Panc1 (cell line): ENCODE measurements at regions not wholly inside any gene's neighbourhood (a gene's known extent, or its start where the extent isn't known, plus 50 kb on each side); places are given as distances from the start of the nearest gene placed in this dataset.
"Not testable (repeated sequence)": the region's sequence is repeated elsewhere in the genome, so short reads cannot be mapped to it uniquely, and the experiment has no call there.

ENCODE experiments used
- ATAC-seq: fragments of 200-7000 bp; cut with Tn5 transposase; 2 replicates; pipeline ENCODE4 v1.9.1; 2020; ENCODE audit warnings: mild to moderate bottlenecking, moderate library complexity
- BruUV-seq: library from RNA; stranded (reverse); fragments of 400-500 nt; replicated peaks from 2 replicates; lab custom pipeline; 2021; lab: Mats Ljungman, UMichigan
- CTCF ChIA-PET: fragments of 300-600 bp; sonication (Branson Sonifier 250); formaldehyde crosslinking; loops from one replicate; lab custom pipeline; 2022; ENCODE audit warnings: antibody characterized with exemption; lab: Charles Lee
- POLR2A ChIA-PET: fragments of 300-600 bp; sonication (Branson Sonifier 250); formaldehyde crosslinking; loops from one replicate; lab custom pipeline; 2022; ENCODE audit warnings: antibody characterized with exemption; lab: Charles Lee
- DNase-seq: peaks from one replicate; pipeline ENCODE4 v3.0.0-alpha.2; 2010; ENCODE audit warnings: low read depth, low spot score
- H3K27ac ChIP-seq: 2 replicates; pipeline ENCODE4 v1.5.1; 2011; ENCODE audit warnings: mild to moderate bottlenecking, low read length, inconsistent platforms
- H3K27me3 ChIP-seq: fragments of 200-500 bp; sonication (Bioruptor generic); 2 replicates; pipeline ENCODE4 v1.6.0; 2014; ENCODE audit warnings: low read length, inconsistent platforms; ENCODE audit not compliant: control insufficient read depth, insufficient read depth
- H3K36me3 ChIP-seq: fragments of 200-500 bp; sonication (Bioruptor generic); 2 replicates; pipeline ENCODE4 v1.5.1; 2014; ENCODE audit warnings: inconsistent platforms, mild to moderate bottlenecking, low read length, moderate library complexity; ENCODE audit not compliant: control insufficient read depth, insufficient read depth
- H3K4me1 ChIP-seq: 2 replicates; pipeline ENCODE4 v1.5.1; 2011; ENCODE audit warnings: inconsistent platforms, mild to moderate bottlenecking, low read length, moderate library complexity; ENCODE audit not compliant: control insufficient read depth, insufficient read depth
- H3K4me3 ChIP-seq, 2 experiments: 2 replicates each; pipeline ENCODE4 v1.5.1; 2011 to 2012; ENCODE audit warnings: low read depth in 2 of 2, low read length in 2 of 2, mild to moderate bottlenecking in 2 of 2, inconsistent platforms in 1 of 2, moderate library complexity in 1 of 2
- H3K9me3 ChIP-seq: fragments of 200-500 bp; sonication (Bioruptor generic); 2 replicates; pipeline ENCODE4 v1.5.1; 2014; ENCODE audit warnings: low read depth, mild to moderate bottlenecking, inconsistent platforms, low read length, moderate library complexity; ENCODE audit not compliant: control insufficient read depth, insufficient read depth
- CTCF ChIP-seq: fragments of 450-650 bp; IDR thresholded peaks from 2 replicates; pipeline ENCODE4 v1.5.1; 2017; ENCODE audit warnings: mild to moderate bottlenecking
- POLR2AphosphoS5 ChIP-seq: IDR thresholded peaks from 2 replicates; pipeline ENCODE4 v1.6.1; 2012; ENCODE audit warnings: mild to moderate bottlenecking, low read depth, low read length, moderate library complexity
- REST ChIP-seq, 2 experiments: IDR thresholded peaks; 2 replicates each; pipeline ENCODE4 v1.6.1; 2011 to 2012; ENCODE audit warnings: low read depth in 2 of 2, control low read depth in 1 of 2, low read length in 1 of 2, mild to moderate bottlenecking in 1 of 2, moderate library complexity in 1 of 2; ENCODE audit not compliant: insufficient read depth in 1 of 2
- SIN3A ChIP-seq: IDR thresholded peaks from 2 replicates; pipeline ENCODE4 v1.6.1; 2012; ENCODE audit warnings: low read depth, mild to moderate bottlenecking, low read length, moderate library complexity, borderline replicate concordance; ENCODE audit not compliant: insufficient read depth
- TCF7L2 ChIP-seq: IDR thresholded peaks from 2 replicates; pipeline ENCODE4 v1.6.1; 2011; ENCODE audit warnings: mild to moderate bottlenecking, low read depth, low read length, inconsistent platforms
- in situ Hi-C: cut with HindIII; loops from 2 replicates; pipeline ENCODE4 v1.10.0; 2016; ENCODE audit warnings: low sequenced_read_pairs, low pct_unique_long_range_greater_than_20kb
- intact Hi-C: fragments of 100-400 bp; cut with micrococcal nuclease; formaldehyde crosslinking; loops from one replicate; pipeline ENCODE4 v1.10.0; 2022; ENCODE audit not compliant: unreplicated experiment

- DNase-seq: no peak
- no peak overlapping the region for H3K4me3 ChIP-seq
- CTCF ChIA-PET: no interaction called here
- H3K36me3 ChIP-seq: no peaks in the 10 kb centered on the region; the same call in 1 of the 2 replicates
- ATAC-seq: no peak
- H3K27ac ChIP-seq: no peak overlapping the region
- H3K4me1 ChIP-seq: no peaks in the 10 kb centered on the region
- in situ Hi-C loops: no loop called here
- BruUV-seq: no TSS peak
- no peak for TF ChIP-seq SIN3A
- TF ChIP-seq REST (IDR thresholded peaks at IDR 0.05; ENCODE audit: insufficient read depth in 1 of 2, low read depth in 2 of 2, low read length in 1 of 2): no peak
- no peak for TF ChIP-seq POLR2AphosphoS5
- TF ChIP-seq TCF7L2: no peak
- no peak for TF ChIP-seq CTCF
- H3K9me3 ChIP-seq: peaks cover 7% of the 10 kb centered on the region; the same call in 1 of the 2 replicates
- intact Hi-C loops: no loop called here
- no peaks in the 10 kb centered on the region for H3K27me3 ChIP-seq
- POLR2A ChIA-PET: no interaction called here
Observed at GRCh38 chr17:56000411-56000810, 152.9 kb upstream of the ANKFN1 start.

GRCh38 chr17:56002656-56003055 is 150.6 kb upstream of the ANKFN1 start:
- H3K36me3 ChIP-seq, in situ Hi-C loops, H3K27ac ChIP-seq, ATAC-seq, H3K27me3 ChIP-seq, intact Hi-C loops, H3K9me3 ChIP-seq, H3K4me3 ChIP-seq, POLR2A ChIA-PET, DNase-seq, BruUV-seq, CTCF ChIA-PET, H3K4me1 ChIP-seq: not testable (repeated sequence)

GRCh38 chr17:56009795-56010651 is 143.3 kb upstream of the ANKFN1 start:
- ATAC-seq: no peak
- Histone ChIP-seq H3K9me3 (no peaks in the 10 kb centered on the region), H3K27ac (no peak overlapping the region), H3K4me3 (no peak overlapping the region), H3K27me3 (no peaks in the 10 kb centered on the region), H3K4me1 (no peaks in the 10 kb centered on the region), H3K36me3 (no peaks in the 10 kb centered on the region)
- intact Hi-C loops (no loop called here), in situ Hi-C loops (no loop called here)
- no TSS peak for BruUV-seq
- TF ChIP-seq SIN3A (no peak), TCF7L2 (no peak), POLR2AphosphoS5 (no peak), CTCF (no peak), REST (IDR thresholded peaks at IDR 0.05; ENCODE audit: insufficient read depth in 1 of 2, low read depth in 2 of 2, low read length in 1 of 2) (no peak)
- DNase-seq: no peak
- CTCF ChIA-PET: no interaction called here
- POLR2A ChIA-PET: interaction anchor here (0.6 kb wide), 1 partner anchor 1107 kb away, joined by 3 read pairs; no protein-coding TSS in a partner anchor
